GM21447 (cell line): ENCODE measurements at regions not wholly inside any gene's neighbourhood (a gene's known extent, or its start where the extent isn't known, plus 50 kb on each side); places are given as distances from the start of the nearest gene placed in this dataset.
"Not testable (repeated sequence)": the region's sequence is repeated elsewhere in the genome, so short reads cannot be mapped to it uniquely, and the experiment has no call there.

Experiments used
- ATAC-seq: cut with Tn5 transposase; IDR thresholded peaks from one replicate; pipeline ENCODE4 v1.9.1; 2021; ENCODE audit not compliant: unreplicated experiment

DNA sequence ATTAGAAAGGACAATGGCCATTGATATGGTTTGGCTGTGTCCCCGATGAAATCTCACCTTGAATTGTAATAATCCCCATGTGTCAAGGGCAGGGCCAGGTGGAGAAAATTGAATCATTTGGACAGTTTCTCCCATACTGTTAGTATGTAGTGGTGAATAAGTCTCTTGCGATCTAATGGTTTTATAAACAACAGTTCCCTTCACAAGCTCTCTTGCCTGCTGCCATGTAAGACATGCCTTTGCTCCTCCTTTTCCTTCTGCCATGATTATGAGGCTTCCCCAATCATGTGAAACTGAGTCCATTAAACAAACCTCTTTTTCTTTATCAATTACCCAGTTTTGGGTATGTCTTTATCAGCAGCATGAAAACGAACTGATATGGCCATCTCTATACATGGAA lies 302.7 kb downstream of the SFMBT2 start:
- ATAC-seq: no peak

DNA sequence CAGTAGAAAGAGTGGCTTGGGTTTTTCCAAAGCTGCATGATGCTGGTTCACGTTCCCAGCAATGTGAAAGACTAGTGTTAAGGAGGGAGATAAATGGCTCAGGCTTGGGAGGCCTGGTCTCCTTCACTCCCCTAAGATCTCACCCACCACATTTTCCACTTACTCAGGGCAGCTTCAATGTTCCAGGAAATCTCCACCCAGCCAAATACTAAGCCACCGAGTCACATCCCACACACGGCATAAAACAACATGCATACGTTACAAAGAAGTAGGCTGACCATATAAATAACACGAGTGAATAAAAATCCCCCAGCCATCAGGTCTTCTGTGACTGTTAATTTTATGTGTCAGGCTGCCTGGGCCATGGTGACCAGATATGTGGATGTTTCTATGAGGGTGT lies 303.5 kb downstream of the SFMBT2 start:
- ATAC-seq: no peak

DNA sequence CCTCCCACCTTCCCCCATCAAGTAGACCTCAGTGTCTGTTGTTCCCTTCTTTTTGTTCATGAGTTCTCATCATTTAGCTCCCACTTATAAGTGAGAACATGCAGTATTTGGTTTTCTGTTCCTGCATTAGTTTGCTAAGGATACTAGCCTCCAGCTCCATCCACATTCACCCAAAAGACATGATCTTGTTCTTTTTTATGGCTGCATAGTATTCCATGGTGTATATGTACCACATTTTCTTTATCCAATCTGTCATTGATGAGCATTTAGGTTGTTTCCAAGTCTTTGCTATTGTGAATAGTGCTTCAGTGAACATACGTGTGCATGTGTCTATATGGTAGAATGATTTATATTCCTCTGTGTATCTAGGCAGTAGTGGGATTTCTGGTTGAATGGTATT lies 306.5 kb downstream of the SFMBT2 start:
- ATAC-seq: not testable (repeated sequence)

DNA sequence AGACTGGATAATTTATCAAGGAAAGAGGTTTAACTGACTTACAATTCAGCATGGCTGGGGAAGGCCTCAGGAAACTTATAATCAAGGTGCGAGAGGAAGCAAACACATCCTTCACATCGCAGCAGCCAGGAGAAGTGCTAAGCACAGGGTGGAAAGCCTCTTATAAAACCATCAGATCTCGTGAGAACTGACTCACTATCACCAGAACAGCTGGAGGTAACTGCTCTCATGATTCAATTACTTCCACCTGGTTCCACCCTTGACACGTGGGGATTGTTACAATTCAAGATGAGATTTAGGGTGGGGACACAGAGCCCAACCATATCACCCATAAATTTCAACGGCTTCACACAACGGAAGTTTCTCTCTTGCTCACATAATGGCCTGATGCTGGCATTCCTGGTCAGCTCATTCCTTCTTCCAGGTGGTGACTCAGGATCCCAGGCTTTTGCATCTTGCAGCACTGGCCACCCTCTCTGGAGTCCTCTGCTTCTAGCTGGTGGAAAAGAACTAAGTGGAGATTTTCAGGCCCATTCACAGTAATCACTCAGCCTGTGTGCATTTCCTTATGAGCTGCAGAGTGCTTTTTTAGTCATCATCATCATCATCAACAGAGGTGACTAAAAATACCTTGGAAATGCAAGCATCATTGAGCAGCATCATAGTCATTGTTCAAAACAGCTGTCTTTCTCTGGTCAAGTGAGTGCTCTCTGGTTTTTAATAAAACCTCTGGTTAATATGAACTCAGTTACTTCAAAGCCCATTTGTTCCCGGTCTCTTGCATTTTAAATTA lies 308.1 kb downstream of the SFMBT2 start:
- ATAC-seq: no peak

DNA sequence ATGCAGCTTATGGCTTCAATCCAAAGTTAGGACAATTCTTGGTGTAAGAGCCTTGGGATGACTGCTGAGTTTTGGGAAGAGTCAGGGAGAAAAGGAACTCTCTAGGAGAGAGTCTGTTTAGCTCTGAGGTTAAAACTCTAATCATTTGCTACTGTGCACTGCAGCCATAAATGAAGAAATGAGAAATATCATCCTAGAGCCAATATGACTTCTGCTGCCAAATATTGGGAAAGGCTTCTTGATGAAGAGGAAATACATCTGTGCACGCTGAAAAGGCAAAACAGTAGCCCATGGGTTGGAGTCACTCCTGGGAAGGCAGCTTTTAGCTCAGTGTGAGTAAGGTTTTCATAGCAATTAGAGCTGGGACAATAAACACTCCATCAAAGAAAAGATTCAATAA lies 308.8 kb downstream of the SFMBT2 start:
- ATAC-seq: no peak

DNA sequence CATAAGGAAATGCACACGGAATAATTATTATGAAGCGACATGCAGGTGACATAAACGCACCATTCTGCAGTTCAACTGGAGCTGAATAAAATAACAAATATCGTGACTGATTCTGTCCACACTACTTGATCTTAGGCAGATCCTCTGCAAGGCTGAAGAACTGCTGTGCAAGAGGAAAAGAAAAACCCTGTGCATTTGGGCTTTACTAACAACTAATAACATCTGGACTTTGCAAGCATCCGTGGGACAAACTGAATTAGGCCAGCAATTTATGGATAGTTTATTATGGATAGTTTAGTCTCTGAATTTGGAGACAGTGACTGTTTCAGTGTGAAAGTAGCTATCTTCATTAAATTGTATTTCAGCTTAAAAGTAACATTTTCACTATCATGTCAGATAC lies 309.4 kb downstream of the SFMBT2 start:
- no peak for ATAC-seq

DNA sequence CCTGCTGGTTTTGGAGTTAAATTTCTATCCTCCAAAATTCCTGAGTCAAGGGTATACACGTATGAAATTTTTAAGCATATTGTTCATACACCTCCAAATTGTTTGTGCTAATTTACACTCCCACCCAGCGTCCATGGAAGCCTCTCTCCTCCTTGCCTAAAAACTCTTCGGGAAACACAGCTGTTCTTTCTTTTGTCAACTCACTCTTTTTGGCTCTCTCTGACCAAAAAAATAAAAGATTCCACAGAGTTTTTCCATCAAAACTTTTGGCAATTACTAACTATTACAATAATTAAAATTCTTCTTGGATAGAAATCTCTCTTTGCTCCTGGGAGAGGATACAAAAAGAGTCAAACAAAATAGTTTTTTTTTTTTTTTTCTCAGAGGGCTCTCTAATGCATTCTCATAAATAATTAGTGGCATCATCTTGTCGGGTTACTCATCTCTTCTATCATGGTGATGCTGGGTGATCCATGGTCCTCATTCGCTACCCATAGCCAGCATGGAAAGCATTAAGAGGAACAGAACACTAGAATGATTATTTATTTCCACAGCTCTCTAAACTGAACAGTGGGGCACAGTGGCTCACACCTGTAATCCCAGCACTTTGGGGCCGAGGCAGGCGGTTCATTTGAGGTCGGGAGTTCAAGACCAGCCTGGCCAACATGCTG lies 310.7 kb downstream of the SFMBT2 start:
- ATAC-seq: no peak

DNA sequence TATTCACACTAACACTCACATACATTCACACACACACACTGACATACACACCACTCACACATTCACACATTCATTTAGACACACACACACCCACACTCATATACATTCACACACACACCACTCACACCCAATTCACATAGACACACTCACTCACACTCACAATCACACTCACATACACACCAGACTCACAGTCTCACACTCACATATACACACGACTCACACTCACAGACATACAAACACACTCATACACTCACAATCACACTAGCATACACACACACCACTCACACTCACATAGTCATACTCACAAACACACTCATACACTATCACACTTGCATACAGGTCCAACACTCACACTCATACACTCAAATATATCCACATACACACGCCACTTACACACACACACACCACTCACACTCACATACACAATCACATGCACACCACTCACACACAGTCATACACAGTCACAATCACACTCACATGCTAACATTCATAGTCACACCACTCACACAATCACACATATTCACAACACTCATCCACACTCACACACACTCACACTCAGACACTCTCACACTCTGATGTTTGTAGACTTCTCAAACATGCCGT lies 312.6 kb downstream of the SFMBT2 start:
- ATAC-seq: no peak

DNA sequence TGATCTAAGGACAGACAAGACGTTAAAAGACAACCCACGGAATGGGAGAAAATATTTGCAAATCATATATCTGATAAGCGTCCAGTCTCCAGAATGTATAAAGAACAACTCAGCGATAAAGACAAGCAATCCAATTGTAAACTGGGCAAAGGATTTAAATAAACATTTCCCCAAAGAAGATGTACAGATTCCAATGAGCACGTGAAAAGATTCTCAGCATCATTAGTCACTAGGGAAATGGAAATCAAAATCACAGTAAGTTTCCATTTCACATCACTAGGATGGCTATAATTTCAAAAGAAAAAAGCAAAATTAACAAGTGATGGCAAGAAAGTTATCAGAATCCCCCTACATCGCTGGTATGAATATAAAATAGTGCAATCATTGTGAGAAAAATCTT lies 316.1 kb downstream of the SFMBT2 start:
- ATAC-seq: no peak

DNA sequence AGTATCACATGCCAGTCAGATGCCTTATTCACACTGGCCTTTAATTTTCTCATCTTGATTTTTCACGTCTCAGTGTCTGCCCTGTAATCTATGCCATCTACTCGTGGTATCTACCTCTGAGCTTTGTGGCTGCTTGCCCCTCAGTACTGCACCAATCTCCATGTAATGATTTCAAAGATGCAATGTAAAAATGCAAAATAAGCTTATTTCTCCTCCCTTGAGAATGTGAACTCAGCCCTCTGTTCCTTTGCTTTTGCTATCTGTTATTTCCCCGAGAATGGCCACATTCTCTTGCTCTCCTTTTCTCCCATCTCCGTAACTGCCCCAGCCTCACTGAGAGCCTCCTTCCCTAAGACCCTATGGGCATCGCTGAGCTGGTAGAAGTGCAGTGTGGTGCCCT lies 317.5 kb downstream of the SFMBT2 start:
- ATAC-seq: no peak

DNA sequence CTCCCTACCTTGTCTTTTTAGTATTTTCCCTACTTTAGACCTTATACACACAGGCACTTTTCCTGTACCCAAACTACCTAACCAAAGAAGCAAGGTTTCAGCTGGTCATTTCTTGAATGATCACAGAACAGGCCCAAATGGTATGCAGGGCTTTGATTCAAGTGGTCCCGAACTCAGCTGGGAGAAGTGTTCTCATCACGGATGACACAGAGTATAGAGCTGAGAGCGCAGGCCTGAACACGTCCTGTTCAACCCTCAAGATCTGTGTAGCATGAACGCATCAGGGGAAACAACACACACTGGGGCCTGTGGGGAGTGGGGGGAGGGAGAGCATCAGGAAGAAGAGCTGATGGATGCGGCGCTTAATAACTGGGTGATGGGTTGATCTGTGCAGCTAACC lies 318.2 kb downstream of the SFMBT2 start:
- ATAC-seq: no peak

DNA sequence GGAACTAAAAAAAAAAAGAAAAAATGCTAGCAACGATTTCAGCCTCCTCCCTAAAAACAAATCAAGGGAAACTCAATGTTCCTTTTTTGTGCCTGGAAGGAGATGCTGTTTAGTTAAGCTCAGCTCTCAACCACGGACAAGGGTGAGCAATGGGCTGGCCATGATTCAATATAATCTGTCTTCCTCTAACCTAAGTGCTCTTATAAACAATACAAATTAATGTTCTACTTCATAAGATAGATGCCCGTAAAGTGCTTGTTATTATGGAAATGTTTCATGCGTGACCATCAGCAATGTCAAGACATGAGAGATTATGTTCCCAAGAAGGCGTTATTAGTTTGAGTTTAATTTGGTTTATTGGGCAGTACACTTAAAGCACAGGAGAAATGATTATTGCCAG lies 320.3 kb downstream of the SFMBT2 start:
- no peak for ATAC-seq

DNA sequence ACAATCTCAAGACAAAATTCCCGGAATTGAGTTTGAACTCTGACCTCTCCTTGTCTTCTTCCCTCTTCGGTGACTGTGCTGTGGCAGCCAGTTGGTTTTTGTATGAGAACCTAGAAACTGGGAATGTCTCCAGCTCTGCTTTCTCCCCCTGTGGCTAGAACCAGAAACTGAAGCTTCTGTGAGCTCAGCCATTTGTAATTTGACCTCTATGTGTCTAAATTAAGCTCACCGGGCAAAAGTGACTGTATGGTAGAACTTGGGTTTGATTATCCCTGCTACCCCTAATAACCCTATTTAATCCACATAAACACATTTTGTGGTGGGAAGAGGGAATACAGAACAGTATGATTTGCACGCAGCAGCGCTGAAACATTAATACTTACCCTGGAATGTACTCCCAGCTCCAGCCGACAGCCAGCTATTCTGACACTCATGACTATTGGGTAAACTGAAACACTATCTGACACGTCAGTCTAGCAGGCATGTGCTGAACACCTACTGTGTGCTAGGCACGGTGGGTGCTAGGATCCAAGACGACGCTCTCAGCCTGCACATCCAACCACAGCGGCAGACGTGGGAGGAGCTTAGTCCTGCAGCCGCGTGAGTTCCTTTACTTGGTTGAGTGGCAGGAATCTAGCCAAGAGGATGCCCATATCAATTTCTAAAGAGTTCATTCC lies 324.8 kb downstream of the SFMBT2 start:
- ATAC-seq: no peak

DNA sequence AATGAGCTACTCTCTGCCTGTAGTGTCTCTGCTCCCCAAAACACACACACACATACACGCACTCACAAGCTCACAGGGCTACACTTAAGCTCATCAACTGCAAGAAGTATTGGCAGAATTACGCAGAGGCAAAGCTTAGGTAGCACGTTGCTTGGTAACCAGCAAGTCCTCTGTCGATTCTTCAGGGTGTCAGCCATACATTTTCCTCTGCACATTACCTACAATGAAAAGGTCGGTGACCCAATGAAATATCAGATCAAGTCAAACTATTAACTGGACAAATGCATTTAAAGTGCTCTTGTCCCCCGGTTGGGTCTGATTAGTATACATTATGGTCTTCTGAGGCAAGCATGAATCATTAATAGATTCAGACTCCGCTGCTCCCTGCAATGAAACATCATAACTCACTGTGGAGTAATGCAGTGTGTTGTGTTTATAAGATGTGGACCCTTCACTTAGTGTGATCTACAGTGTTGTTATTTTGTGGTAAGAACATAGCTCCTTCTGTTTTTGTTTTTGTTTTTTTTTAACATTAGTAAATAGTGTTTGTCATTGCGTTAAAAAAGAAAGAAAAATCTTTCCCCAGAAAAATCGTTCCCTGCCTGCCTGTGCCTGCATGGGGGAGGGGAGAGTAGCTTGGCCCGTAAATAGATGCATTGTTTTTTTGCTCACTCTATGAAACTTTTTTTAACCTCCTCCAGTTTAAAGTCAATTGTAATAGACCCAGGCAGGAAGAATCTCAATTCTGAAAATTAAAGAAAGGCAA lies 325.5 kb downstream of the SFMBT2 start:
- ATAC-seq: no peak

DNA sequence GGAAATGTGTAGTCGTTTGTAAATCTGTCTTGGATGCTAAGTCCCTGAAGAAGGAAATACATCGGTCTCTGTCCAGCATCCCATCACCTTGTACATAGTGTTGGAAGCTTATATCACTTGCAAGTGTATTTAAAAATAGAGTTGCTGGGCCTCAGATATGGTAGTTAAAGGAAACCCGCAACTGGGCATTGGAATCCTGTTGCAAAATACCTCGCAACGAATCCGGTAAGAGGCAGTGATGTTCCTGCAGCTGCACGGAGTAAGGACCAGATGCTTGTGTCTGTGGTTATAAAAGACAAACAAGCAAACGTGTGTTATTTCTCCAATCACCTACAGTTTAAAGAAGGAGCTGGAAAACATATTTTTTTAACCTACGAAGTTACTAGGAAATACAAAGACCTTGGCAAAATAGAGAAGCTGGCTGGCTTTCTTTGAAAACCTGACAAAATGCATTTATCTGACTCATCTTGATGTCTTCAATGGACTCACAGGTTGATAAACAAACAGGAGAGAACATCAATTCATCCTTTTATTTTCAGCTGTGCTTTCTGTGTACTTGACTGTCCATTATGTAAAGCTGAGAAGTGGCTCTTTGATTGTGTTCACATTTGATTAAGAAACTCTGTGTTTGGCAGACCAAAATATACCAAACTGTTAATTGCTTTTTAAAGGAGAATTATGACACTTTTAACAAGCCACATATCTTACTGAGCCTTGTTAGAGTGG lies 326.4 kb downstream of the SFMBT2 start:
- no peak for ATAC-seq

DNA sequence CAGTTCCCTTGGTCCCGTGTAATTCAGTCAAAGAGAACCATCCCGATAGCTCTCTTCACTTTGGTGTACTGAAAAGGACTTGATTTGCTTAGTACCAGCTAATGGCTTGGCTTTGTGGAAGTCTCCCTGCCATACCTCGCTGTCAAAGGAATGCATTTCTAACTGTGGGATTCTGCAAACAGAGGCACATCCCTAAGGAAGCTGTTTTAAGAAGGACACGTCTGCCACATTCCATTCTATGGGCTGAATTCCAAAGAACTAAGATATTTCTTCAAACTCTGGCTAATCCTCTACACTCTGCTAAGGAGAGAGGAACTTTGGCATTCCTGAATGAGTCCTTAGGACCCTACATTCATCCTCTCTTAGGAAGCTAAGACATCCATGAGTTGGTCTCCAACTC lies 327.9 kb downstream of the SFMBT2 start:
- ATAC-seq: no peak

DNA sequence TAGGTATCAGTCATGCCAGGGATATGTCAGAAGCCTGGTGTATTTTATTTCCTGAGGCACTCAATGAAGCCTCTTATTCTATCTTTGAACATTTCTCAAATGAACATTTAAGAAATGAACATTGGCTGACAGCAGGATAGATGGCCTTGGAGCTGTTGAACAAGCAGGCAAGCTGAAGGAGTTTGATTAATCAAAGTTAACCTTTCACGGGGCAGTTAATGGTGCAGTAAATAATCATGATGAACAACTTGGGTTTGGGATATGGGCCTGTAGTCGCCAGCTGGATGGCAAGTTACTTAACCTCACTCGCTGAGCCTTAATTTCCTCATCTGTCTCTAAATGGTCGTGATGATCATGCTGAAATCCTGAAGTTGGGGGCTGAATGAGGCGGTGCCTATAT lies 333.0 kb downstream of the SFMBT2 start:
- ATAC-seq: no peak

DNA sequence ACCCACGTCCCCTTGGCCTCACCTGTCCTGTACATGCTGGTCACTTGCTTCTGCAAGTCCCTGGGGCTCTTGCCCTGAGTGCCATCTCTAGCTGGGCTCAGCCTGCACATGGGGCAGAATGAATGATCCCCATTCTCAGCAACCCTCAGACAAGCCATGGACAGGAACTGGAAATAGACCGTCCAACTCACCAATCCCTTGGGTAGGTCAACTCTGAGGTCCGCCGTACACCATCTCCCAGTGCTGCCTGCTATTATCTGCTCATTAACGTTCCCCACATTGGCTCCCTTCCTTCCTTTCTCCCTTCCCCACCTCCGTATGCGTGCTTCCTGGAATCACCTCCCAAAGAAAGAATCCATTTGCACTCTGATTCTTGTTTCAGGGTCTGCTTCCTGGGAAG lies 335.0 kb downstream of the SFMBT2 start:
- ATAC-seq: no peak

DNA sequence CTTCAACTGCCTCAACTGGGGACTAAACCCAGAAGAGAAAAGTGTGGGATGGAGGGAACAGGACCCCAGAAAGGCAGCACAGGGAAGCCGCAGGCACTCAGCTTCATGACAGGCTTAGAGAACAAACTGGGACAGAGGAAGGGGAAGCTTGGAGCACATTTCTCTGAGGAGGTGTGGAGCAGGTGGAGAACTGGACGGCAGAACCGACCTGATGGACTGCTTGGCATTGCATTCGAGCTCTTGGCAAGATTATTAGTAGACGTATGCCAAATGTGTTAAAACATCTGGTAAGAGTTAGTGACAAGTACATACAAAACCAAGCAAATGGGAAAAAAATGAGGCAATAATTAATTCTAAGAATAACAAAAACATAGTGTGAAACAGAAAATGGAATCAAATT lies 335.7 kb downstream of the SFMBT2 start:
- no peak for ATAC-seq

DNA sequence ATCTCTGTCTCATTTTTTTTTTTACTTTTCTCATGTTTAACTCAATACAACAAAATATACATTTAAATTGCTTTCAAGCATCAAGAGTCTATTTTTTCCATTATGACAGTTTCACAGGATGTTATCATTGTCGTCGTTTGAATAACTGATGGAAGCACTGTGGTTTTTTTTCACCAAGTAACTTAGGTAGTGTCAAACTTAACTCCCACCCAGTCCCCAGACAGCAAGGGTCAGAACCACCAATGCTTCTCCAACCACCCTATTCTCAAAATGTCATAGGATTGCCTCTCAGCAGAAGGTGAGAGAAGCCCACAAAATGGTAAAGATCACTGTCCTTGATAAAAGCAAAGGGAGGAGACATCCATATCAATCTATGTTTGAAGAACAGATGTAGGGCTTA lies 339.4 kb downstream of the SFMBT2 start:
- ATAC-seq: no peak
